ENCODE measurements at regions not wholly inside any gene's neighbourhood (a gene's known extent, or its start where the extent isn't known, plus 50 kb on each side); places are given as distances from the start of the nearest gene placed in this dataset.

DNA sequence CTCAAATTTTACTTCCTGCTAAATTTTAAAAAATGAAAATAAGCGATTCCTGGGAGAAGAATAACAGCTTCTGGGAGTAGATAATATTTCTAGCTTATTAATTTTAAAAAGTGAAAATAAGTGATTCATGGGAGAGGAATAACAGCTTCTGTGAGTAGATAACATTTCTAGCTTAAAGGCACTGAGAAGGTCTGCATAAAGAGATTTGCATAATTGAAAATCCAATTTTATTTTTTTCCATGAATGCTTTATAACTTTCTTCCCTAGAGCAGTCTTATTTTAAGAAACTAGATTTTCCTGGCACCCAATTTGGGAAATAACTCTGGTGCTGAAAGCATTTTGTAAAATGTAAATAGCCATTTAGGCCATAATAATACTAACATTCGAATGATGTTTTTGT lies 65.9 kb upstream of the ASTN2 start:
- DNase-seq = no peak

- DNase-seq = no peak
These were observed 65.4 kb upstream of the ASTN2 start for GRCh38 chr9:117480253-117480652.

DNA sequence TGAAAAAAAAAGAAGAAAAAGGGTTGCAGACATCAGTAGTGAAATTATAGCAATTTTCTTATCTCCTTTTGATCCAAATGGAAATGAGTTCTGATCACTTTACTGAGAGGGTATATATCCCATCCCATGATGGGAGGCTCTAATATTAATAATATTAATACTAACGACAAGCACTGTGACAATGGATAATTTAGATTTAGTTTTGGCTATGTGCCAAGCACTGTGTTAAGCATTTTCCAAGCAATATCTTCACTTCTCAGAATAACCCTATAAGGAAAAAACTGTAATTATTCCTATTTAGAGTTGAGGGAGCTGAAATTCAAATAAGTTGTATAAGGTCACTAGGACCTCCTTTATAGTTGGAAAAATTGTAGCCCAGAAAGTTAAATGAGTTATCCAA lies 58.4 kb upstream of the ASTN2 start:
- no peak for DNase-seq

DNA sequence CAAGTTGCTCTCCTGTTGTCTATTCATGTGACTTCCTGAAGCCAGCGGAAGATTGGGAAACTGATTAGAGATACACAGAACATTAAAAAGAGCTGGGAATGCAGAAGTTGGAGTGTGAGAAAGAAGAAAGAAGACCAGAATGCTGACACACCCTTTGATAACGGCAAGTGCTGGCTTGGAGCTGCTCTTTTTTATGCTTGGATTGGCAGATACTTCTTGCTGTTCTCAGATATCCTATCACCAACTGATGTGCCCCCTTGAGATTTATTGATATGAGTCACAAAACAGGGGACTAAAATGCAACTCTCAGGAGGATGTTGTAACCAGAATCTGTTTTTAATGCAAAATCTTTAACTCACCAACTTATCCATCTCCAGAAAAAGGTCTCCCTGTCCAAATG lies 56.0 kb upstream of the ASTN2 start:
- DNase-seq = no peak

GRCh38 chr9:117470455-117470854 lies 55.6 kb upstream of the ASTN2 start:
- DNase-seq = no peak

DNA sequence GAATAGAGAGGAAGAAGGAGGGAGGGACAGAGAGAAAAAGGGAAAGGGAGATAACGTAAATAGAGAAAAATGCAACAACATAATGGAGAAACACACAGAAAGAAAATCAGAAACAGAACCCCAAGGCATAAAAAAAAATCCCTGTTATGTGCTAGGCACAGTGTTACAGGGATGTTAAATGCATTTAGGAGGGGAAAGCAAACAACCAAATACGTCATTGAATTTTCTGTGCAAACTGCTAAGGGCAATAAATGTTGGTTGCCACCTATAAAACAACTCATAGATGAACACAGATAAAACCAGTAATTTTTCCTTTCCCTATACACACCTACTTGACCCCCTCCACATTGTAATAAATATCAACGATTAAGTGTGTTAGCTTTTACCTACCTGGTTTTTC lies 51.3 kb upstream of the ASTN2 start:
- DNase-seq = no peak

- no peak for DNase-seq
These were observed 50.8 kb upstream of the ASTN2 start for GRCh38 chr9:117465706-117466105.

DNA sequence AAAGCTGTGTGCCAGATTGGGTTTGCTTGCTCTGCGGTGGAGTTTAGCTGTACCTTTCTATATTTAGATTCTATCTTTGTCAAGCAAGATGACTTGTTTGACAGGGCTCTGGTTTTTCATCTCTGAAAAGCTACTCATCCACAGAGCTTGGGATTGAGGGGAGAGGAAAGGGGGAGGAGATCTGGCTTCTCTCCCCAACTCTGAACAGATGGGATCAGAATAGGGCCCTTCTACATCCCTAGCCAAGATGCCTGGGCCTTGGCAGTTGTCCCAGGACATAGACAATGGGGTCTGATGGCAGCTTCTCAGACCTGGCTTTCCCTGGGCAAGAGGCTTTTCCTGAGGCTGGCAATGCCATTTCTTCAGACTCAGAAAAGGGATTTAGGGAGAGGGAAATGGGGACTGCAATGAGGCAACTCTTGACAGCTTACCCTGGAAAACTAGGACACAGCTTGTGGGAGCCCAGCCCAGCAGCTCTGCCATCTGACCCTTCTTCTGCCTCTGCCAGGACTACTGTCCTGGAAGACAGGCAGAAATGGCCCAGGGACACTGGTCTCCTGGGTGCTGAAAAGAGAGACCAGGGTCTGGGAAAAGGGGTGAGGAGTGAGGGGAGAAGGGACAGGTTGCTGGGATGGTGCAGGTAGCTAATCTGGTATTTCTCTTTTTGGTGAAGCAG lies 50.2 kb upstream of the ASTN2 start:
- DNase-seq = no peak
